OCI-LY7 (cell line): ENCODE measurements at regions not wholly inside any gene's neighbourhood (a gene's known extent, or its start where the extent isn't known, plus 50 kb on each side); places are given as distances from the start of the nearest gene placed in this dataset.

Source experiments
- BruUV-seq: library from RNA; stranded (reverse); fragments of 400-500 nt; replicated peaks from 2 replicates; lab custom pipeline; 2021; lab: Mats Ljungman, UMichigan
- CTCF ChIA-PET: fragments of 300-600 bp; sonication (Branson Sonifier 250); formaldehyde crosslinking; loops from one replicate; lab custom pipeline; 2022; ENCODE audit warnings: antibody characterized with exemption; ENCODE audit not compliant: unreplicated experiment; lab: Charles Lee
- POLR2A ChIA-PET: fragments of 300-600 bp; sonication (Branson Sonifier 250); formaldehyde crosslinking; loops from one replicate; lab custom pipeline; 2022; ENCODE audit warnings: antibody characterized with exemption; lab: Charles Lee
- DNase-seq: peaks from one replicate; pipeline ENCODE4 v3.0.0-alpha.2; 2015; ENCODE audit warnings: low spot score
- H2AFZ ChIP-seq: fragments of 200-600 bp; sonication (generic), shearing (Covaris generic); 2 replicates; pipeline ENCODE4 v1.6.1; 2014; ENCODE audit warnings: mild to moderate bottlenecking, antibody characterized with exemption, low read length, moderate library complexity
- H3K27ac ChIP-seq: fragments of 200-600 bp; sonication (generic); 2 replicates; pipeline ENCODE4 v1.5.1; 2014; ENCODE audit warnings: mixed run types, low read depth, mild to moderate bottlenecking, moderate library complexity, low read length, inconsistent platforms; ENCODE audit not compliant: poor library complexity, severe bottlenecking
- H3K36me3 ChIP-seq: fragments of 200-600 bp; sonication (generic); 2 replicates; pipeline ENCODE4 v1.6.1; 2014; ENCODE audit warnings: mild to moderate bottlenecking, antibody characterized with exemption, low read length, moderate library complexity, mixed read lengths; ENCODE audit not compliant: insufficient read depth
- H3K4me1 ChIP-seq: fragments of 200-600 bp; sonication (generic); 2 replicates; pipeline ENCODE4 v1.5.1; 2014; ENCODE audit warnings: mild to moderate bottlenecking, low read length; ENCODE audit not compliant: insufficient read depth, poor library complexity, severe bottlenecking
- H3K4me2 ChIP-seq: fragments of 200-600 bp; sonication (generic); 2 replicates; pipeline ENCODE4 v1.6.1; 2014; ENCODE audit warnings: mild to moderate bottlenecking, low read length
- H3K4me3 ChIP-seq: fragments of 200-600 bp; sonication (generic); 2 replicates; pipeline ENCODE4 v1.5.1; 2014; ENCODE audit warnings: mild to moderate bottlenecking, low read depth, low read length; ENCODE audit not compliant: poor library complexity, severe bottlenecking
- H3K79me2 ChIP-seq: fragments of 200-600 bp; sonication (generic); 2 replicates; pipeline ENCODE4 v1.6.1; 2016; ENCODE audit warnings: low read depth, mild to moderate bottlenecking, low read length, moderate library complexity, mixed read lengths; ENCODE audit not compliant: insufficient read depth
- H3K9me2 ChIP-seq: fragments of 200-600 bp; sonication (generic); 2 replicates; pipeline ENCODE4 v1.6.1; 2016; ENCODE audit warnings: mild to moderate bottlenecking, low read length, mixed read lengths; ENCODE audit not compliant: insufficient read depth
- H3K9me3 ChIP-seq: fragments of 200-600 bp; sonication (generic); 2 replicates; pipeline ENCODE4 v1.6.1; 2014; ENCODE audit warnings: mild to moderate bottlenecking, mixed run types, low read length, mixed read lengths
- H4K20me1 ChIP-seq: fragments of 200-600 bp; sonication (generic); 2 replicates; pipeline ENCODE4 v1.6.1; 2014; ENCODE audit warnings: mild to moderate bottlenecking, antibody characterized with exemption, low read length, moderate library complexity, mixed read lengths; ENCODE audit not compliant: insufficient read depth
- EZH2phosphoT487 ChIP-seq: fragments of 200-600 bp; sonication (generic); IDR thresholded peaks from 2 replicates; pipeline ENCODE4 v1.6.1; 2018; ENCODE audit warnings: low read depth, borderline replicate concordance, mild to moderate bottlenecking, mixed run types, antibody characterized with exemption, low read length, moderate library complexity, mixed read lengths
- intact Hi-C: fragments of 100-400 bp; cut with micrococcal nuclease; formaldehyde crosslinking; loops from one replicate; pipeline ENCODE4 v1.10.0; 2022; ENCODE audit not compliant: unreplicated experiment
- TF ChIP-seq, protein P1 (sequence below): fragments of 200-600 bp; sonication (generic); conservative IDR thresholded peaks from 2 replicates; pipeline ENCODE4 v1.5.1; 2014; ENCODE audit warnings: mild to moderate bottlenecking, antibody characterized with exemption, low read length, moderate library complexity, mixed read lengths

DNA sequence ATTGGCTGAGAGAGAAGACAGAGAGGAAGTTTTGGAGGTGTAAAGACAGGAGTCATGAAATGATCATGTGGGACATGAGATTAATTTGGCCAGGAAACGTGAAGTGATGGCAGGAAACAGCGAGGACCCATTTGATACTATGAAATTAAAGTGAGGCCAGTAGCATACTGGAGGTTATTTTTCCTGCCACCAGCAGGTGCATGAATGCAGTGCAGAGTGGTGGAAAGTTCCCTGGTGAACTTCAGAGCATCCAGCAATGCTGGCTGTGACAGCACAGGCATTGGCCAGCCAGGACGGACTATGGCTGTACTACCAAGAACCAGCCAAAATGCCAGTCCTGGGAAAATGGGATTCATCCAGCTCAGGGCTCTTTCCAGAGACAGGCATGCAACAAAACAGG is 152.2 kb downstream of the SYK start:
- Histone ChIP-seq H3K4me1 (no peaks in the 10 kb centered on the region), H2AFZ (no peak overlapping the region), H3K79me2 (no peaks in the 10 kb centered on the region), H3K4me3 (no peak overlapping the region), H3K9me3 (no peaks in the 10 kb centered on the region), H3K27ac (no peak overlapping the region), H3K36me3 (no peaks in the 10 kb centered on the region), H3K9me2 (no peaks in the 10 kb centered on the region), H4K20me1 (no peaks in the 10 kb centered on the region), H3K4me2 (no peak overlapping the region)
- no peak for TF ChIP-seq EZH2phosphoT487
- TF ChIP-seq, protein P1, sequence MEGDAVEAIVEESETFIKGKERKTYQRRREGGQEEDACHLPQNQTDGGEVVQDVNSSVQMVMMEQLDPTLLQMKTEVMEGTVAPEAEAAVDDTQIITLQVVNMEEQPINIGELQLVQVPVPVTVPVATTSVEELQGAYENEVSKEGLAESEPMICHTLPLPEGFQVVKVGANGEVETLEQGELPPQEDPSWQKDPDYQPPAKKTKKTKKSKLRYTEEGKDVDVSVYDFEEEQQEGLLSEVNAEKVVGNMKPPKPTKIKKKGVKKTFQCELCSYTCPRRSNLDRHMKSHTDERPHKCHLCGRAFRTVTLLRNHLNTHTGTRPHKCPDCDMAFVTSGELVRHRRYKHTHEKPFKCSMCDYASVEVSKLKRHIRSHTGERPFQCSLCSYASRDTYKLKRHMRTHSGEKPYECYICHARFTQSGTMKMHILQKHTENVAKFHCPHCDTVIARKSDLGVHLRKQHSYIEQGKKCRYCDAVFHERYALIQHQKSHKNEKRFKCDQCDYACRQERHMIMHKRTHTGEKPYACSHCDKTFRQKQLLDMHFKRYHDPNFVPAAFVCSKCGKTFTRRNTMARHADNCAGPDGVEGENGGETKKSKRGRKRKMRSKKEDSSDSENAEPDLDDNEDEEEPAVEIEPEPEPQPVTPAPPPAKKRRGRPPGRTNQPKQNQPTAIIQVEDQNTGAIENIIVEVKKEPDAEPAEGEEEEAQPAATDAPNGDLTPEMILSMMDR = no peak
- DNase-seq = no peak
- ChIA-PET POLR2A (no interaction called here), CTCF (no interaction called here)
- intact Hi-C loops = no loop called here
- no TSS peak for BruUV-seq

DNA sequence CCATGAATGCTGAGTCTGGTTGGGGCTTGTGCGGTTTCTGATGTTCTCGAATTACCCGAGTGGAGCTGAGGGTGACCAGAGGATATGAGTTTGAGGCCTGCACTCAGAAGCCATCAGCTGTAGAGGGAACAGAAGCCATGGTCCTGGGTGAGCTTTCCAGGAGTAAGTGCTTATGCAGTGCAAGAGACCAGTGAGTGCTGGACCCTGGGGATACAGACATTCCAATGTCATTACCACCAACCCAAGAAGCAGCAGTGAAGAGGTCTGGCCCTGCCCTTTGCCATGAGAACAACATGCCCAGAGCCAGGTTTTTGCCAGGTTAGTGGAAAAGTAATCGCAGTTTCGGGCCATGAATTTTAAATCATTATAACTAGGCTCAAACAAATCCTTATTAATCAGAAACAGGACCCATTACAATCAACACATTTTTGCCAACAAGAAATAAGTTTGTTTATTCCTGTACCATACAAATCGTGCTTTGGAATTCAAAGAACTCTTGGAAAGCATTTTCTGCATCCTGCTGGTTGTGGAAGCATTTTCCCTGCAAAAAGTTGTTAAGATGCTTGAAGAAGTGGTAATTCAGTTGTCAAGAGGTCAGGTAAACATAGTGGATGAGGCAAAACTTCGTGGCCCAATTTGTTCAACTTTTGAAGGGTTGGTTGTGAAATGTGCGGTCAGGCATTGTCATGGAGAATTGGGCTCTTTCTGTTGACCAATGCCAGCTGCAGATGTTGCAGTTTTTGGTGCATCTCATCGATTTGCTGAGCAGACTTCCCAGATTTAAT is 154.6 kb downstream of the SYK start:
- POLR2A ChIA-PET = no interaction called here
- H3K9me3 ChIP-seq = no peaks in the 10 kb centered on the region
- CTCF ChIA-PET = no interaction called here
- intact Hi-C loops = no loop called here
- H3K36me3 ChIP-seq = no peaks in the 10 kb centered on the region
- no peaks in the 10 kb centered on the region for H3K79me2 ChIP-seq
- no peak overlapping the region for H3K27ac ChIP-seq
- H3K4me2 ChIP-seq = no peak overlapping the region
- no peaks in the 10 kb centered on the region for H3K4me1 ChIP-seq
- no peaks in the 10 kb centered on the region for H3K9me2 ChIP-seq
- no peak overlapping the region for H3K4me3 ChIP-seq
- BruUV-seq = no TSS peak
- H4K20me1 ChIP-seq = no peaks in the 10 kb centered on the region
- no peak for TF ChIP-seq EZH2phosphoT487
- TF ChIP-seq, protein P1 = no peak
- no peak for DNase-seq
- H2AFZ ChIP-seq = no peak overlapping the region

DNA sequence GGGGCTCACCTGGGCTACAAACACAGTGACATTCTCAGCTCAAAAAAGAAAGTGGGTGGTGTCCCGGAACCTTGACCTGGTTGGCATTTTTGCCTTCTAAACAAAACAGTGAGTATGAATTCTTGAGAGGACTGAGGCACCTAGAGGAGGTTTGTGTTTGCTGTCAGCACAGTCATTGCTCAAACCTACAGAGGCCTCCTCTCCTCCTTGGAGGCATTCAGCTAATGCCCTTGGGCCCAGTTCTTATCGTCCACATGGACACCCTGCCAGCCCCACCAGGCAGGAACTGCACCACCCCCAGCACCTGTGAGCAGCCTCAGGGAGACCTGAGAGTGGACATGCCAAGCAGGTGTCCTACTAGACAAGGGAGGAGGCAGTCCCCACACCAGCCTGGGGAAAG is 156.7 kb downstream of the SYK start:
- TF ChIP-seq EZH2phosphoT487 = no peak
- TF ChIP-seq, protein P1 = no peak
- Histone ChIP-seq H3K4me2 (no peak overlapping the region), H3K4me3 (no peak overlapping the region), H3K27ac (no peak overlapping the region), H3K4me1 (no peaks in the 10 kb centered on the region), H3K9me3 (no peaks in the 10 kb centered on the region), H2AFZ (no peak overlapping the region), H4K20me1 (no peaks in the 10 kb centered on the region), H3K36me3 (no peaks in the 10 kb centered on the region), H3K9me2 (no peaks in the 10 kb centered on the region), H3K79me2 (no peaks in the 10 kb centered on the region)
- no TSS peak for BruUV-seq
- no peak for DNase-seq
- intact Hi-C loops = no loop called here
- ChIA-PET CTCF (no interaction called here), POLR2A (no interaction called here)
